GM12872 (cell line): ENCODE measurements at regions not wholly inside any gene's neighbourhood (a gene's known extent, or its start where the extent isn't known, plus 50 kb on each side); places are given as distances from the start of the nearest gene placed in this dataset.

ENCODE experiments used
- TF ChIP-seq, protein P1 (sequence below): IDR thresholded peaks from 3 replicates; pipeline ENCODE4 v1.5.1; 2011; ENCODE audit warnings: low read depth, mild to moderate bottlenecking, low read length, moderate library complexity; ENCODE audit not compliant: insufficient read depth

DNA sequence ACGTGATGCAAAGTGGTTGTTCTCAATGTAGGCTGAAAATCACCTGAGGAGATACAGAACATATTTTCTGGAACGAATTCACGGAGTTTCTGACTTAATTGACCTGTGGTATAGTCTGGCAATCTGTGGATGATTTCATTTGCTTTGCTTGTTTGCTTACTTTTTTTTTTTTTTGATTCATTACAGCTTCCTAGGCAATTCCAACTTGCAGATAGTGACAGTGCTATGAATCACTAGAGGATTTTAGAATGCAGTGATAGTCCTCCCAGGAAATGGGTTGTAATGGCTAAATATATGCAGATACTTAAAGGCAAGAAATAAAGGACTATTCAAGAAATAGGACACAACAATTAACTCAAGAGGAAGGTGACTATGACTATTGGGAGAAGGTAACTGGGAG, 1378.1 kb upstream of the PRMT6 start:
- TF ChIP-seq, protein P1, sequence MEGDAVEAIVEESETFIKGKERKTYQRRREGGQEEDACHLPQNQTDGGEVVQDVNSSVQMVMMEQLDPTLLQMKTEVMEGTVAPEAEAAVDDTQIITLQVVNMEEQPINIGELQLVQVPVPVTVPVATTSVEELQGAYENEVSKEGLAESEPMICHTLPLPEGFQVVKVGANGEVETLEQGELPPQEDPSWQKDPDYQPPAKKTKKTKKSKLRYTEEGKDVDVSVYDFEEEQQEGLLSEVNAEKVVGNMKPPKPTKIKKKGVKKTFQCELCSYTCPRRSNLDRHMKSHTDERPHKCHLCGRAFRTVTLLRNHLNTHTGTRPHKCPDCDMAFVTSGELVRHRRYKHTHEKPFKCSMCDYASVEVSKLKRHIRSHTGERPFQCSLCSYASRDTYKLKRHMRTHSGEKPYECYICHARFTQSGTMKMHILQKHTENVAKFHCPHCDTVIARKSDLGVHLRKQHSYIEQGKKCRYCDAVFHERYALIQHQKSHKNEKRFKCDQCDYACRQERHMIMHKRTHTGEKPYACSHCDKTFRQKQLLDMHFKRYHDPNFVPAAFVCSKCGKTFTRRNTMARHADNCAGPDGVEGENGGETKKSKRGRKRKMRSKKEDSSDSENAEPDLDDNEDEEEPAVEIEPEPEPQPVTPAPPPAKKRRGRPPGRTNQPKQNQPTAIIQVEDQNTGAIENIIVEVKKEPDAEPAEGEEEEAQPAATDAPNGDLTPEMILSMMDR = no peak

DNA sequence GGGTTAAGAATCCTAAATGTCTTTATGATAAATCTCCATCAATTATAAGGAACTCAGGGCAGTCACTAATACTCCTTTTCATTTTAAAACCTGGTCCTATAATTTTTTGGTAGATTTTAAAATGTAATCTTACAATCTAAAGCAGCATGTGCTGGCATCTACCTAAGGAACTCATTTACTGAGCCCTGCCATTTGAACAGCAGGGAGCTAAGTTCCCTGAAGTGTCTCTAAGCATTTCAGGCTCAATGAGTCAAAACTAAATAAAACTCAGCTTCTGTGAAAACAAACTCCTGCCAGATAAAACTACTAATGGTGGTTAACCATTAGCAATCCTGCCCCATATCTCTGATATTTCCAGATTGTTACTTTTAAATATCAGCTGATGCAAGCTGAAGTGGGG, 1371.8 kb upstream of the PRMT6 start:
- TF ChIP-seq, protein P1 = no peak

DNA sequence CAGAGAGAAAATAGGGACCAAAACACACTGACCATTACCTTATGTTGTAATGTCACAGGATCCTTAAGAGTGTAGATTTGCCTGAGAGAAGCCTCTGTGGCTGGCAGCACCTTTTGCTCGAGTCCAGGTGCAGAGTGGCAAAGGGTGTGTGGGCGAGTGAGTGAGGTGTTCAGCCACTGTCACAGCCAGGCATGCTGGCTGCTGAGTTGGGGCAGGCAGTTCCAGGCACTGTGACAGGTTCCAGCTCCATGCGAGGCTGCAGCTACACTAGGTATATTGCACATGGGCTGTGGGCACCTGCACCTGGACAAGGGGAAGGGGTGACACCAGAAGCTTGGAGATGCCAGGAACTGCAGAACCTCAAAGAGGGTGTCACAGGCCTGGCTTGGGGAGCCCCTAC, 1370.4 kb upstream of the PRMT6 start:
- TF ChIP-seq, protein P1 = no peak

DNA sequence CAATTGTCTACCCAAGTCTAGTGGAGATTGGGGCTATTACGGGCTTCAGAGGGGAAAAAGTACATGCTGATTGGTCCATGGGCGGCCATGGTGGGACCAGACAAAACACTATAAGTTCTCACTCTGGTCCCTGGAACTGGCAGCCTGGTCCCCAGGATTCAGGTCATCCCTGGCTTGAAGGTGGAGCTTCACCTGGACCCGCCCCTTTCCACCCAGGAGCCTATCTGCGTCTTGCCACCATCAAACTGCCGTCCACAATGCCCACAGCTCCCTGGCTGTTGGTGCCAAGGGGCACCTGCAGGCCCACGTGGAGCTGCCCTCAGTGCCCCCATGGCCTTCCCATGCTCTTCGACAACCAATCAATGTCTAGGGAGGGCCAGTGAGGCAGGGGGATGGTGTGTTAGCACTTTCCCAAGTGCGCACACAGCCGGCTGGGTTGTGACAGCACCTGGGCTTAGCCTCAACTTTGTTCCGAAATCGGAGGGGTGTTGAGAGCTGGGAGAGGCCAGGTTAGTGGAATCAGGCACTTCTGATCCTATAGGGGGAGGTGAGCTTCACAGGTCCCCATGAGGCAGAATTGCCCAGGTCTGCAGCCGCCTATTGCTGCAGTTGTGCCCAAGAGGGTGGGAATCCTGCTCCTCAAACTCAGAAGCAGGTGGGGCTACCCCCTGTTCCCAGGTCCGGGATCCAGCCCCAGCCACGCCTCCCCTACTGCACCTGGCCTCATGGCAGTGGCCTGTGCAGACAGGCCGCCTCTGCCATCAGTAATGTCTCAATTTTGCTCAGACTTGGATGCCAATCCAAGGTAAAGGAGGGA, 1369.4 kb upstream of the PRMT6 start:
- TF ChIP-seq, protein P1 = no peak

DNA sequence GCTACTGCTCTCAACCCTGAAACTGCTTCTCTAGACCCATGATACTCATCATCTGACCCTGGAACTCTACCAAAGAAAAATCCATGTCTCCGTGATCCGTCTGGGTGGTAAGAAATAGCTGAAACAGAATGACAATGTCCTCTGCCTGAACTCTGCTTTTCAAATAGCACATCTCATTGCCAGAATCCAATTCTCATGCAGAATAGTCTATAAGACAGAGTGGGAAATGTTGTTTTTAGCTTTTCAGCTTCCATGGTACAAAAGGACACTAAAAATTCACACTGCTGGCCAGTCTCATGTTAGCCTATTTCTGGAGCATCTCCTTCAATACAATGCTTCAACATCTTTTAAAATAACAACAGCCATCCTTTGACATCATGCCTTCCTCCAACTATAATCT, 1355.8 kb upstream of the PRMT6 start:
- TF ChIP-seq, protein P1 = no peak

DNA sequence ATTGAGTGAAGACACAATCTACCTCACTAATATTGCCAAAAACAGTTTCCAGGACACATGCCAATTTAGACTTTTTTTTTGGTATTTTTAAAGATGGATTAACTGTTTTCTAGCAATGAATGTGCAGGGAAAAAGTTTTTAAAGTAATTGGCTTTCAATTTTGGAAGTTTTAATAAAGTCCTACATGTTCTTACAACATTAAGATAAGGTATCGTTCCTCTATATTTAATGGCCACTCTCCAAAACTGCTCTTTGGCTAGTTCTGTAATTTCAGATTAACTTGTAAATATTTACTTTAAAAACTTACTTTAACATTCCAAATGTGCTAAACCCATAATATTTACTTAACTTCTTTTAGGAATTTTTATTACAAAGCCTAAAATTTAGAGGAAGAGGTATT, 1332.2 kb upstream of the PRMT6 start:
- TF ChIP-seq, protein P1 = no peak

DNA sequence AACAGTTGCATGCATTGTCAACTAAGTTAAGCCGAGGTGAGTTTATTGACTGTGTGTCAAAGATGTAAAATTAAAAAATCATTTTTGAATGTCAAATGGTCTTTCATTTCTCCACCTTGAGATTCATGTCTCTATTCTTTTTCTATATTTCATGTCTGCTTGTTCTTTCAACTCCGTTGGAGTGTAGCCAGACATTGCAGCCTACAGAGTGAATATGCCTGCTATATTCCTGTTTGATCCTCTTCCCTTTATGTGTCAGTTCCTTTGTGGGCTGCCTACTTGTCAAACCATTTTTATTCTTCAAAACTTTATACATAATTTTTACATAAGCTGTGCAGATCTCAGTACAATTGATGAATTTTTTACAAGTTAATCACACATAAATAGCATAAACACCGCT, 1325.8 kb upstream of the PRMT6 start:
- TF ChIP-seq, protein P1 = no peak
